SK-N-SH (cell line): ENCODE measurements at regions not wholly inside any gene's neighbourhood (a gene's known extent, or its start where the extent isn't known, plus 50 kb on each side); places are given as distances from the start of the nearest gene placed in this dataset.

Source experiments
- EP300 ChIP-seq, 2 experiments: IDR thresholded peaks; 2 replicates each; pipeline versions ENCODE4 v1.4.0 to v1.6.1; 2012; ENCODE audit warnings: borderline replicate concordance in 1 of 2, low read depth in 1 of 2, low read length in 1 of 2
- FOXJ3 ChIP-seq: sonication (generic); formaldehyde crosslinking; IDR thresholded peaks from 2 replicates; pipeline ENCODE4 v1.5.1; 2020; ENCODE audit warnings: mild to moderate bottlenecking, missing genetic modification reagents
- FOXM1 ChIP-seq: IDR thresholded peaks from 2 replicates; pipeline ENCODE4 v1.4.0; 2012; ENCODE audit warnings: low read depth, mild to moderate bottlenecking
- GABPA ChIP-seq: IDR thresholded peaks from 2 replicates; pipeline ENCODE4 v1.4.0; 2012; ENCODE audit warnings: low read depth, mild to moderate bottlenecking
- NFIC ChIP-seq: IDR thresholded peaks from 2 replicates; pipeline ENCODE4 v1.4.0; 2012; ENCODE audit warnings: borderline replicate concordance
- POLR2AphosphoS5 ChIP-seq: IDR thresholded peaks from 2 replicates; pipeline ENCODE4 v1.6.1; 2012; ENCODE audit warnings: low read depth, low read length
- RCOR1 ChIP-seq: fragments of 150-350 bp; IDR thresholded peaks from 2 replicates; pipeline ENCODE4 v1.6.1; 2017; ENCODE audit warnings: antibody characterized with exemption, low read length
- SMC3 ChIP-seq: IDR thresholded peaks from 2 replicates; pipeline ENCODE4 v1.6.1; 2012; ENCODE audit warnings: low read depth, low read length, improper control_type of control experiment
- TF ChIP-seq, protein P1 (sequence below): fragments of 200-600 bp; sonication (generic); IDR thresholded peaks from 2 replicates; pipeline ENCODE4 v1.6.1; 2017; ENCODE audit warnings: antibody characterized with exemption, mild to moderate bottlenecking, moderate library complexity
- TF ChIP-seq, protein P2 (sequence below): fragments of 150-350 bp; IDR thresholded peaks from 2 replicates; pipeline ENCODE4 v1.6.1; 2017; ENCODE audit warnings: antibody characterized with exemption, low read length, low read depth, borderline replicate concordance
- TF ChIP-seq, protein P3 (sequence below): IDR thresholded peaks from 2 replicates; pipeline ENCODE4 v1.6.1; 2012; ENCODE audit warnings: mild to moderate bottlenecking, low read depth, low read length, moderate library complexity
- TF ChIP-seq, protein P4 (sequence below): fragments of 150-350 bp; IDR thresholded peaks from 2 replicates; pipeline ENCODE4 v1.6.1; 2016; ENCODE audit warnings: mild to moderate bottlenecking, low read depth, low read length

DNA sequence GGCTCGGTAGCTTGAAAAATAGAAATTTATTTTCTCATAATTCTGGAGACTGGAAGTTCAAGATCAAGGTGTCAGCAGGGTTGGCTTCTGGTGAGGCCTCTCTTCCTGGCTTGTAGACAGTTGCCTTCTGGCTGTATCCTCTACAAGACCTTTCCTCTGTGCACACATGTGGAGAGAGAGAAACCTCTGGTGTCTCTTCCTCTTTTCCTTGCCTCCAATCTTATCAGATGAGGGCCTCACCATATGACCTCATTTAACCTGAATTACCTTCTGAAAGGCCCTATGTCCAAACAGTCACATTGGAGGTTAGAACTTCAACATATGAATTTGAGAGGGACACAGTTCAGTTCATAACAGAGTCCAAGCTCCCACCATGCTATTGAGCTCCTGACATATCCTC, 166.4 kb downstream of the TTC8 start:
- TF ChIP-seq, protein P1, sequence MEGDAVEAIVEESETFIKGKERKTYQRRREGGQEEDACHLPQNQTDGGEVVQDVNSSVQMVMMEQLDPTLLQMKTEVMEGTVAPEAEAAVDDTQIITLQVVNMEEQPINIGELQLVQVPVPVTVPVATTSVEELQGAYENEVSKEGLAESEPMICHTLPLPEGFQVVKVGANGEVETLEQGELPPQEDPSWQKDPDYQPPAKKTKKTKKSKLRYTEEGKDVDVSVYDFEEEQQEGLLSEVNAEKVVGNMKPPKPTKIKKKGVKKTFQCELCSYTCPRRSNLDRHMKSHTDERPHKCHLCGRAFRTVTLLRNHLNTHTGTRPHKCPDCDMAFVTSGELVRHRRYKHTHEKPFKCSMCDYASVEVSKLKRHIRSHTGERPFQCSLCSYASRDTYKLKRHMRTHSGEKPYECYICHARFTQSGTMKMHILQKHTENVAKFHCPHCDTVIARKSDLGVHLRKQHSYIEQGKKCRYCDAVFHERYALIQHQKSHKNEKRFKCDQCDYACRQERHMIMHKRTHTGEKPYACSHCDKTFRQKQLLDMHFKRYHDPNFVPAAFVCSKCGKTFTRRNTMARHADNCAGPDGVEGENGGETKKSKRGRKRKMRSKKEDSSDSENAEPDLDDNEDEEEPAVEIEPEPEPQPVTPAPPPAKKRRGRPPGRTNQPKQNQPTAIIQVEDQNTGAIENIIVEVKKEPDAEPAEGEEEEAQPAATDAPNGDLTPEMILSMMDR = no peak
- no peak for TF ChIP-seq GABPA
- TF ChIP-seq, protein P2, sequence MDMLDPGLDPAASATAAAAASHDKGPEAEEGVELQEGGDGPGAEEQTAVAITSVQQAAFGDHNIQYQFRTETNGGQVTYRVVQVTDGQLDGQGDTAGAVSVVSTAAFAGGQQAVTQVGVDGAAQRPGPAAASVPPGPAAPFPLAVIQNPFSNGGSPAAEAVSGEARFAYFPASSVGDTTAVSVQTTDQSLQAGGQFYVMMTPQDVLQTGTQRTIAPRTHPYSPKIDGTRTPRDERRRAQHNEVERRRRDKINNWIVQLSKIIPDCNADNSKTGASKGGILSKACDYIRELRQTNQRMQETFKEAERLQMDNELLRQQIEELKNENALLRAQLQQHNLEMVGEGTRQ = no peak
- no peak for TF ChIP-seq FOXM1
- TF ChIP-seq, protein P3, sequence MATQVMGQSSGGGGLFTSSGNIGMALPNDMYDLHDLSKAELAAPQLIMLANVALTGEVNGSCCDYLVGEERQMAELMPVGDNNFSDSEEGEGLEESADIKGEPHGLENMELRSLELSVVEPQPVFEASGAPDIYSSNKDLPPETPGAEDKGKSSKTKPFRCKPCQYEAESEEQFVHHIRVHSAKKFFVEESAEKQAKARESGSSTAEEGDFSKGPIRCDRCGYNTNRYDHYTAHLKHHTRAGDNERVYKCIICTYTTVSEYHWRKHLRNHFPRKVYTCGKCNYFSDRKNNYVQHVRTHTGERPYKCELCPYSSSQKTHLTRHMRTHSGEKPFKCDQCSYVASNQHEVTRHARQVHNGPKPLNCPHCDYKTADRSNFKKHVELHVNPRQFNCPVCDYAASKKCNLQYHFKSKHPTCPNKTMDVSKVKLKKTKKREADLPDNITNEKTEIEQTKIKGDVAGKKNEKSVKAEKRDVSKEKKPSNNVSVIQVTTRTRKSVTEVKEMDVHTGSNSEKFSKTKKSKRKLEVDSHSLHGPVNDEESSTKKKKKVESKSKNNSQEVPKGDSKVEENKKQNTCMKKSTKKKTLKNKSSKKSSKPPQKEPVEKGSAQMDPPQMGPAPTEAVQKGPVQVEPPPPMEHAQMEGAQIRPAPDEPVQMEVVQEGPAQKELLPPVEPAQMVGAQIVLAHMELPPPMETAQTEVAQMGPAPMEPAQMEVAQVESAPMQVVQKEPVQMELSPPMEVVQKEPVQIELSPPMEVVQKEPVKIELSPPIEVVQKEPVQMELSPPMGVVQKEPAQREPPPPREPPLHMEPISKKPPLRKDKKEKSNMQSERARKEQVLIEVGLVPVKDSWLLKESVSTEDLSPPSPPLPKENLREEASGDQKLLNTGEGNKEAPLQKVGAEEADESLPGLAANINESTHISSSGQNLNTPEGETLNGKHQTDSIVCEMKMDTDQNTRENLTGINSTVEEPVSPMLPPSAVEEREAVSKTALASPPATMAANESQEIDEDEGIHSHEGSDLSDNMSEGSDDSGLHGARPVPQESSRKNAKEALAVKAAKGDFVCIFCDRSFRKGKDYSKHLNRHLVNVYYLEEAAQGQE = no peak
- TF ChIP-seq SMC3 = no peak
- TF ChIP-seq, protein P4, sequence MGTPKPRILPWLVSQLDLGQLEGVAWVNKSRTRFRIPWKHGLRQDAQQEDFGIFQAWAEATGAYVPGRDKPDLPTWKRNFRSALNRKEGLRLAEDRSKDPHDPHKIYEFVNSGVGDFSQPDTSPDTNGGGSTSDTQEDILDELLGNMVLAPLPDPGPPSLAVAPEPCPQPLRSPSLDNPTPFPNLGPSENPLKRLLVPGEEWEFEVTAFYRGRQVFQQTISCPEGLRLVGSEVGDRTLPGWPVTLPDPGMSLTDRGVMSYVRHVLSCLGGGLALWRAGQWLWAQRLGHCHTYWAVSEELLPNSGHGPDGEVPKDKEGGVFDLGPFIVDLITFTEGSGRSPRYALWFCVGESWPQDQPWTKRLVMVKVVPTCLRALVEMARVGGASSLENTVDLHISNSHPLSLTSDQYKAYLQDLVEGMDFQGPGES = no peak
- no peak for TF ChIP-seq EP300 (IDR thresholded peaks at IDR 0.05; ENCODE audit: borderline replicate concordance in 1 of 2, low read depth in 1 of 2, low read length in 1 of 2)
- no peak for TF ChIP-seq NFIC
- no peak for TF ChIP-seq RCOR1
- no peak for TF ChIP-seq POLR2AphosphoS5
- TF ChIP-seq FOXJ3 (CRISPR knock-in tag) = no peak
